ENCODE measurements at regions not wholly inside any gene's neighbourhood (a gene's known extent, or its start where the extent isn't known, plus 50 kb on each side); places are given as distances from the start of the nearest gene placed in this dataset.

- no peak for TF ChIP-seq TAF1 (IDR thresholded peaks at IDR 0.05; ENCODE audit: borderline replicate concordance, insufficient read depth, low read length)
- TF ChIP-seq REST (IDR thresholded peaks at IDR 0.05; ENCODE audit: insufficient read depth in 1 of 2, low read depth in 2 of 2, low read length in 2 of 2), result peak; percentile 86 to 97
- TF ChIP-seq POLR2AphosphoS5 (IDR thresholded peaks at IDR 0.05; ENCODE audit: low read depth, low read length), result no peak
Measured at GRCh38 chr13:26867451-26868091, 107.0 kb upstream of the GPR12 start.
